ENCODE measurements at regions not wholly inside any gene's neighbourhood (a gene's known extent, or its start where the extent isn't known, plus 50 kb on each side); places are given as distances from the start of the nearest gene placed in this dataset.
"Not testable (repeated sequence)": the region's sequence is repeated elsewhere in the genome, so short reads cannot be mapped to it uniquely, and the experiment has no call there.

- DNase-seq (ENCODE audit: low read depth, low spot score): no peak
- in situ Hi-C loops (cut with HindIII; ENCODE audit: low sequenced_read_pairs): no loop called here
- no peak for TF ChIP-seq CTCF (IDR thresholded peaks at IDR 0.05; ENCODE audit: low read depth, low read length)
- H3K4me3 ChIP-seq (ENCODE audit: low read depth, low read length): no peak overlapping the region
These were observed 275.7 kb downstream of the SOX4 start for GRCh38 chr6:21869085-21869771.

GRCh38 chr6:21870076-21870730 is 276.7 kb downstream of the SOX4 start:
- in situ Hi-C loops (cut with HindIII; ENCODE audit: low sequenced_read_pairs): no loop called here
- no peak overlapping the region for H3K4me3 ChIP-seq (ENCODE audit: low read depth, low read length)
- DNase-seq (ENCODE audit: low read depth, low spot score): no peak
- no peak for TF ChIP-seq CTCF (IDR thresholded peaks at IDR 0.05; ENCODE audit: low read depth, low read length)

GRCh38 chr6:21871831-21872230 is 278.3 kb downstream of the SOX4 start:
- no peak for TF ChIP-seq CTCF (IDR thresholded peaks at IDR 0.05; ENCODE audit: low read depth, low read length)
- H3K4me3 ChIP-seq (ENCODE audit: low read depth, low read length): no peak overlapping the region
- DNase-seq (ENCODE audit: low read depth, low spot score): no peak
- in situ Hi-C loops (cut with HindIII; ENCODE audit: low sequenced_read_pairs): no loop called here

- no peak overlapping the region for H3K4me3 ChIP-seq (ENCODE audit: low read depth, low read length)
- DNase-seq (ENCODE audit: low read depth, low spot score): no peak
- TF ChIP-seq CTCF (IDR thresholded peaks at IDR 0.05; ENCODE audit: low read depth, low read length): no peak
- in situ Hi-C loops (cut with HindIII; ENCODE audit: low sequenced_read_pairs): no loop called here
These were observed 279.2 kb downstream of the SOX4 start for GRCh38 chr6:21872749-21873148.

GRCh38 chr6:21873562-21873961 is 280.0 kb downstream of the SOX4 start:
- H3K4me3 ChIP-seq (ENCODE audit: low read depth, low read length): no peak overlapping the region
- peak; percentile 85 for DNase-seq (ENCODE audit: low read depth, low spot score)
- in situ Hi-C loops (cut with HindIII; ENCODE audit: low sequenced_read_pairs): no loop called here
- no peak for TF ChIP-seq CTCF (IDR thresholded peaks at IDR 0.05; ENCODE audit: low read depth, low read length)

GRCh38 chr6:21874372-21874771 is 280.8 kb downstream of the SOX4 start:
- in situ Hi-C loops (cut with HindIII; ENCODE audit: low sequenced_read_pairs): no loop called here
- TF ChIP-seq CTCF (IDR thresholded peaks at IDR 0.05; ENCODE audit: low read depth, low read length): no peak
- no peak overlapping the region for H3K4me3 ChIP-seq (ENCODE audit: low read depth, low read length)
- DNase-seq (ENCODE audit: low read depth, low spot score): no peak

- H3K4me3 ChIP-seq (ENCODE audit: low read depth, low read length); in situ Hi-C loops (cut with HindIII; ENCODE audit: low sequenced_read_pairs); DNase-seq (ENCODE audit: low read depth, low spot score): not testable (repeated sequence)
These were observed 283.5 kb downstream of the SOX4 start for GRCh38 chr6:21877037-21877436.

- in situ Hi-C loops (cut with HindIII; ENCODE audit: low sequenced_read_pairs); DNase-seq (ENCODE audit: low read depth, low spot score): not testable (repeated sequence)
These were observed 286.7 kb downstream of the SOX4 start for GRCh38 chr6:21880249-21880648.

More at GRCh38 chr6:21880249-21880648, 286.7 kb downstream of the SOX4 start:
- H3K4me3 ChIP-seq (ENCODE audit: low read depth, low read length): not testable (repeated sequence)
